KOPT-K1 (cell line): ENCODE measurements at regions not wholly inside any gene's neighbourhood (a gene's known extent, or its start where the extent isn't known, plus 50 kb on each side); places are given as distances from the start of the nearest gene placed in this dataset.

Experiments used
- H3K27ac ChIP-seq: fragments of 200-600 bp; sonication (generic); 2 replicates; pipeline ENCODE4 v1.5.1; 2016; ENCODE audit warnings: antibody characterized with exemption, mild to moderate bottlenecking, low read depth, low read length; ENCODE audit not compliant: poor library complexity, severe bottlenecking
- H3K36me3 ChIP-seq: fragments of 200-600 bp; sonication (generic); 2 replicates; pipeline ENCODE4 v1.5.1; 2017; ENCODE audit warnings: antibody characterized with exemption, mild to moderate bottlenecking, low read length, moderate library complexity; ENCODE audit not compliant: insufficient read depth
- H3K9me3 ChIP-seq: fragments of 200-600 bp; sonication (generic); 2 replicates; pipeline ENCODE4 v1.5.1; 2017; ENCODE audit warnings: antibody characterized with exemption, low read length, mild to moderate bottlenecking; ENCODE audit not compliant: insufficient read depth, poor library complexity, severe bottlenecking

GRCh38 chr16:54355251-54355650, 68.7 kb upstream of the IRX3 start:
- Histone ChIP-seq H3K9me3 (peaks cover 38% of the 10 kb centered on the region), H3K27ac (no peak overlapping the region), H3K36me3 (no peaks in the 10 kb centered on the region)

GRCh38 chr16:54353097-54353496, 66.5 kb upstream of the IRX3 start:
- peaks cover 45% of the 10 kb centered on the region for H3K9me3 ChIP-seq
- no peaks in the 10 kb centered on the region for H3K36me3 ChIP-seq
- no peak overlapping the region for H3K27ac ChIP-seq

GRCh38 chr16:54351171-54351570, 64.6 kb upstream of the IRX3 start:
- Histone ChIP-seq H3K9me3 (peaks cover 47% of the 10 kb centered on the region), H3K27ac (no peak overlapping the region), H3K36me3 (no peaks in the 10 kb centered on the region)

- no peak overlapping the region for H3K27ac ChIP-seq
- peaks cover 16% of the 10 kb centered on the region for H3K9me3 ChIP-seq
- no peaks in the 10 kb centered on the region for H3K36me3 ChIP-seq
Measured at GRCh38 chr16:54347961-54348360, 61.4 kb upstream of the IRX3 start.

- no peaks in the 10 kb centered on the region for H3K36me3 ChIP-seq
- no peak overlapping the region for H3K27ac ChIP-seq
- peaks cover 11% of the 10 kb centered on the region for H3K9me3 ChIP-seq
Measured at GRCh38 chr16:54346041-54346440, 59.5 kb upstream of the IRX3 start.

GRCh38 chr16:54344646-54345630, 58.4 kb upstream of the IRX3 start:
- no peaks in the 10 kb centered on the region for H3K36me3 ChIP-seq
- peaks cover 11% of the 10 kb centered on the region for H3K9me3 ChIP-seq
- no peak overlapping the region for H3K27ac ChIP-seq

GRCh38 chr16:54342966-54343365, 56.4 kb upstream of the IRX3 start:
- H3K27ac ChIP-seq, result no peak overlapping the region
- H3K9me3 ChIP-seq, result peaks cover 2% of the 10 kb centered on the region
- no peaks in the 10 kb centered on the region for H3K36me3 ChIP-seq

GRCh38 chr16:54341892-54342776, 55.5 kb upstream of the IRX3 start:
- H3K9me3 ChIP-seq, result no peaks in the 10 kb centered on the region
- no peaks in the 10 kb centered on the region for H3K36me3 ChIP-seq
- no peak overlapping the region for H3K27ac ChIP-seq

- Histone ChIP-seq H3K36me3 (no peaks in the 10 kb centered on the region), H3K9me3 (no peaks in the 10 kb centered on the region), H3K27ac (no peak overlapping the region)
Measured at GRCh38 chr16:54340531-54340930, 53.9 kb upstream of the IRX3 start.

- Histone ChIP-seq H3K27ac (no peak overlapping the region), H3K9me3 (no peaks in the 10 kb centered on the region), H3K36me3 (no peaks in the 10 kb centered on the region)
Measured at GRCh38 chr16:54336631-54337204, 50.1 kb upstream of the IRX3 start.
